ENCODE measurements at regions not wholly inside any gene's neighbourhood (a gene's known extent, or its start where the extent isn't known, plus 50 kb on each side); places are given as distances from the start of the nearest gene placed in this dataset.

DNA sequence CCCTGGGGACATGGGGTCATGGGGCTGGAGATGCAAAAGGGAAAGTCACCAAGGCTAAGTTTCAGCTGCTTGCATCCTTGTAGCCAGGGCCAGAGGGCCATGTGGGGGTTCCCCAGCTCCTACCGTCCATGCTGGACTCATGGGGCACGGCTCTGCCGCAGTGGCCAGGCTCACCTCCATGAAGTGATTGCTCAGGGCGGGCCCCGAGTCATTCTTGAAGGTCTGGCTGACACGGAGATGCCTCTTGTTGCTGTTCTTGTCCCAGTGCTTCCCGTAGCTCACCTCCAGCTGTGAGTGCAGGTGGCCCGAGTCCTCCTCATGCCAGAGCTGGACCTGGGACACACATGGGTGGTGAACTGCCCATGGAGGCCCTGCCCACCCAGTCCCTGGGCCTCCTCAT, 114.5 kb downstream of the RMI2 start:
- DNase-seq, result no peak
- Mint-ChIP-seq H3K4me3 (ENCODE audit: unreplicated experiment) (no peak overlapping the region), H3K9me3 (ENCODE audit: unreplicated experiment) (peaks cover 1% of the 10 kb centered on the region), H3K4me1 (ENCODE audit: low read depth, unreplicated experiment) (no peaks in the 10 kb centered on the region), H3K27ac (ENCODE audit: unreplicated experiment) (no peak overlapping the region), H3K36me3 (ENCODE audit: unreplicated experiment) (no peaks in the 10 kb centered on the region), H3K27me3 (ENCODE audit: unreplicated experiment) (peaks cover 3% of the 10 kb centered on the region)
- TF ChIP-seq, protein P1, sequence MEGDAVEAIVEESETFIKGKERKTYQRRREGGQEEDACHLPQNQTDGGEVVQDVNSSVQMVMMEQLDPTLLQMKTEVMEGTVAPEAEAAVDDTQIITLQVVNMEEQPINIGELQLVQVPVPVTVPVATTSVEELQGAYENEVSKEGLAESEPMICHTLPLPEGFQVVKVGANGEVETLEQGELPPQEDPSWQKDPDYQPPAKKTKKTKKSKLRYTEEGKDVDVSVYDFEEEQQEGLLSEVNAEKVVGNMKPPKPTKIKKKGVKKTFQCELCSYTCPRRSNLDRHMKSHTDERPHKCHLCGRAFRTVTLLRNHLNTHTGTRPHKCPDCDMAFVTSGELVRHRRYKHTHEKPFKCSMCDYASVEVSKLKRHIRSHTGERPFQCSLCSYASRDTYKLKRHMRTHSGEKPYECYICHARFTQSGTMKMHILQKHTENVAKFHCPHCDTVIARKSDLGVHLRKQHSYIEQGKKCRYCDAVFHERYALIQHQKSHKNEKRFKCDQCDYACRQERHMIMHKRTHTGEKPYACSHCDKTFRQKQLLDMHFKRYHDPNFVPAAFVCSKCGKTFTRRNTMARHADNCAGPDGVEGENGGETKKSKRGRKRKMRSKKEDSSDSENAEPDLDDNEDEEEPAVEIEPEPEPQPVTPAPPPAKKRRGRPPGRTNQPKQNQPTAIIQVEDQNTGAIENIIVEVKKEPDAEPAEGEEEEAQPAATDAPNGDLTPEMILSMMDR (IDR thresholded peaks at IDR 0.05; ENCODE audit: partially characterized antibody, unreplicated experiment), result no peak

GRCh38 chr16:11460820-11461594, 115.7 kb downstream of the RMI2 start:
- no peak for DNase-seq
- no peaks in the 10 kb centered on the region for H3K4me1 Mint-ChIP-seq (ENCODE audit: low read depth, unreplicated experiment)
- peaks cover 3% of the 10 kb centered on the region for H3K27me3 Mint-ChIP-seq (ENCODE audit: unreplicated experiment)

GRCh38 chr16:11461595-11461990, 116.3 kb downstream of the RMI2 start:
- no peak overlapping the region for H3K27ac Mint-ChIP-seq (ENCODE audit: unreplicated experiment)
- TF ChIP-seq, protein P1 (IDR thresholded peaks at IDR 0.05; ENCODE audit: partially characterized antibody, unreplicated experiment), result no peak
- peaks cover 1% of the 10 kb centered on the region for H3K9me3 Mint-ChIP-seq (ENCODE audit: unreplicated experiment)
- no peak for DNase-seq
- H3K4me1 Mint-ChIP-seq (ENCODE audit: low read depth, unreplicated experiment), result no peaks in the 10 kb centered on the region
- no peaks in the 10 kb centered on the region for H3K36me3 Mint-ChIP-seq (ENCODE audit: unreplicated experiment)
- H3K27me3 Mint-ChIP-seq (ENCODE audit: unreplicated experiment), result peaks cover 3% of the 10 kb centered on the region
- no peak overlapping the region for H3K4me3 Mint-ChIP-seq (ENCODE audit: unreplicated experiment)

More at GRCh38 chr16:11460820-11461594, 115.7 kb downstream of the RMI2 start:
- TF ChIP-seq, protein P1 (IDR thresholded peaks at IDR 0.05; ENCODE audit: partially characterized antibody, unreplicated experiment), result no peak
- peaks cover 1% of the 10 kb centered on the region for H3K9me3 Mint-ChIP-seq (ENCODE audit: unreplicated experiment)
- no peaks in the 10 kb centered on the region for H3K36me3 Mint-ChIP-seq (ENCODE audit: unreplicated experiment)
- no peak overlapping the region for H3K27ac Mint-ChIP-seq (ENCODE audit: unreplicated experiment)
- no peak overlapping the region for H3K4me3 Mint-ChIP-seq (ENCODE audit: unreplicated experiment)

DNA sequence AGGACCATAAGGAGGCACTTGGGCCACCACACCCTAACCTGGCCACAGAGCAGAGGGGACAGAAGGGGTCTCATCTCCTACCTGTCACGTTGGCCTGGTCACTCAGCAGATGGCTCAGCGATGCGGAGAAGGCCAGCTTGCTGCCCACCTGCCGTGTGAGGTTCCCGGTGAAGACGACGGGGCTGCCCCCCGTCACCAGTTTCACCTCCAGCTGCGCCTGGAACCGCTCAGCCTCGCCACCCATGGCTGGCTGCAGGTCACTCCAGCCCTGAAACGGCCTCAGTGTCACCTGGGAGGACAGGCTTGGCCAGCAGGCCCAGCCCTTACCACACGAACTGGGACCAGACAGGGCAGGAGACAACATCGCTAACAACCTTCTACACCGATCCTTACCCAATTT, 116.8 kb downstream of the RMI2 start:
- H3K9me3 Mint-ChIP-seq (ENCODE audit: unreplicated experiment), result peaks cover 1% of the 10 kb centered on the region
- no peak overlapping the region for H3K4me3 Mint-ChIP-seq (ENCODE audit: unreplicated experiment)
- H3K27ac Mint-ChIP-seq (ENCODE audit: unreplicated experiment), result no peak overlapping the region
- peaks cover 3% of the 10 kb centered on the region for H3K27me3 Mint-ChIP-seq (ENCODE audit: unreplicated experiment)
- TF ChIP-seq, protein P1 (IDR thresholded peaks at IDR 0.05; ENCODE audit: partially characterized antibody, unreplicated experiment), result no peak
- H3K36me3 Mint-ChIP-seq (ENCODE audit: unreplicated experiment), result no peaks in the 10 kb centered on the region
- H3K4me1 Mint-ChIP-seq (ENCODE audit: low read depth, unreplicated experiment), result no peaks in the 10 kb centered on the region
- DNase-seq, result no peak

DNA sequence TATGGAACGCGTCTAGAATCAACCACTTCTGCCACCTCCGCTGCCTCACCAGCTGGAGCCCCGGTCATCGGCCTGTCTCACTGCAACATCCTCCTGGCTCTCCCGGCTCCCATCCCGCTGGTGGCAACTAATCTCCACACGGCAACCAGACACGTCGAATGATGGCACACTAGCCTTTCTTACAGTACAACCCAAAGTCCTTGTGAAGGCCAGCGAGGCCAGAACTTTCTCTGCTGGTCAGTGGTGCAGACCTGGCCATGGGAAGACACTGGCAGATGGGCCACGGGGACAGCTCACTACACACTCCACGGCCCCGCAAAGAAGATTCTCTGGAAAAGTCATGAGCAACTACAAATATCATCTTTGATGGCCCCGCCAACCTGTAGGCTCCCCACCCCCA, 117.6 kb downstream of the RMI2 start:
- H3K4me1 Mint-ChIP-seq (ENCODE audit: low read depth, unreplicated experiment), result no peaks in the 10 kb centered on the region
- H3K27ac Mint-ChIP-seq (ENCODE audit: unreplicated experiment), result no peak overlapping the region

More for the DNA sequence above, 117.6 kb downstream of the RMI2 start:
- DNase-seq, result no peak
- no peak overlapping the region for H3K4me3 Mint-ChIP-seq (ENCODE audit: unreplicated experiment)
- H3K36me3 Mint-ChIP-seq (ENCODE audit: unreplicated experiment), result no peaks in the 10 kb centered on the region
- H3K27me3 Mint-ChIP-seq (ENCODE audit: unreplicated experiment), result peaks cover 3% of the 10 kb centered on the region
- TF ChIP-seq, protein P1 (IDR thresholded peaks at IDR 0.05; ENCODE audit: partially characterized antibody, unreplicated experiment), result no peak
- peaks cover 1% of the 10 kb centered on the region for H3K9me3 Mint-ChIP-seq (ENCODE audit: unreplicated experiment)
